ENCODE measurements at regions not wholly inside any gene's neighbourhood (a gene's known extent, or its start where the extent isn't known, plus 50 kb on each side); places are given as distances from the start of the nearest gene placed in this dataset.

DNA sequence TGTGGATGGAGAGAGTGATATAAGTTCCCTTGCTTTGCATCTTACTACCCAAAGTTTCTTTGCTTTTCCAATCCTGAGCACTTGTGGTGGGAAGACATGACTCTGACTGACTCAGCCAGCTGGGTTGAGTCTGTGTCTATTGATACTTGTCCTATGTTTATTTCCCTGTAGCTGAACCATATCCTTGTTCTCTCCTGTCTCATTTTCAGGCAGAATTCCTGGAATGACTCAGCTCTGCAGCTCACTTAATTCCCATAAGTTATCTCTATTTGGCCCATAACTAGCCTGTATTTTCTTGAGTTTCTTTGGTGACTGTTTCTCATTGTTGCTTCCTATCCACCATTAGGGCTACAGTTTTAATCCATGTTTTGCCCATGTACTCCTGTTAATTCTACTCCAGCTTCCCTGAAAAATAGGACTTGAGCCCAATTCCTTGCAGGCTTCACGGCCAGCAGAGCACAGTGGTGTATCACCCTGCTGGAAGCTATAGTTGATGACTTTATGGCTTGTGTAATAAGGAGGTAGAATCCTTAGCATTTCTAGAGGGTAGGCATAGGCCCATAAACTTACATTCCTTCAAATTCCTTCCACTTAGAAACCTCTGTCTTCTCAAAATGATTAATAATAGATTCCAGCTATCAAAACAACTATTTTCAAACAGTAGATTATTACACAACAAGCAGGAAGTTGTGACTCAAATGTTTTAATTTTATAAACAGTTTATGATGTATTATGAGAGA is 183.1 kb downstream of the TMTC3 start:
- no peak for TF ChIP-seq POLR2A (IDR thresholded peaks at IDR 0.05)
- TF ChIP-seq, protein P1, sequence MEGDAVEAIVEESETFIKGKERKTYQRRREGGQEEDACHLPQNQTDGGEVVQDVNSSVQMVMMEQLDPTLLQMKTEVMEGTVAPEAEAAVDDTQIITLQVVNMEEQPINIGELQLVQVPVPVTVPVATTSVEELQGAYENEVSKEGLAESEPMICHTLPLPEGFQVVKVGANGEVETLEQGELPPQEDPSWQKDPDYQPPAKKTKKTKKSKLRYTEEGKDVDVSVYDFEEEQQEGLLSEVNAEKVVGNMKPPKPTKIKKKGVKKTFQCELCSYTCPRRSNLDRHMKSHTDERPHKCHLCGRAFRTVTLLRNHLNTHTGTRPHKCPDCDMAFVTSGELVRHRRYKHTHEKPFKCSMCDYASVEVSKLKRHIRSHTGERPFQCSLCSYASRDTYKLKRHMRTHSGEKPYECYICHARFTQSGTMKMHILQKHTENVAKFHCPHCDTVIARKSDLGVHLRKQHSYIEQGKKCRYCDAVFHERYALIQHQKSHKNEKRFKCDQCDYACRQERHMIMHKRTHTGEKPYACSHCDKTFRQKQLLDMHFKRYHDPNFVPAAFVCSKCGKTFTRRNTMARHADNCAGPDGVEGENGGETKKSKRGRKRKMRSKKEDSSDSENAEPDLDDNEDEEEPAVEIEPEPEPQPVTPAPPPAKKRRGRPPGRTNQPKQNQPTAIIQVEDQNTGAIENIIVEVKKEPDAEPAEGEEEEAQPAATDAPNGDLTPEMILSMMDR (IDR thresholded peaks at IDR 0.05), result no peak

All from lower leg skin (tissue), 3 donors.